Neural progenitor cell (in vitro differentiated cells): ENCODE measurements at regions not wholly inside any gene's neighbourhood (a gene's known extent, or its start where the extent isn't known, plus 50 kb on each side); places are given as distances from the start of the nearest gene placed in this dataset.

Source experiments
- DNase-seq: peaks from one replicate; pipeline ENCODE4 v3.0.0-alpha.2; 2016; ENCODE audit warnings: low spot score
- H2AFZ ChIP-seq: fragments of 200-600 bp; sonication (generic); replicated peaks from 2 replicates; pipeline ENCODE4 v1.6.1; 2016; ENCODE audit warnings: antibody characterized with exemption
- H3F3A ChIP-seq: fragments of 200-600 bp; sonication (generic); 2 replicates; pipeline ENCODE4 v1.6.1; 2016; ENCODE audit warnings: antibody characterized with exemption, low read depth
- H3K27ac ChIP-seq: fragments of 200-600 bp; sonication (generic); 2 replicates; pipeline ENCODE4 v1.5.1; 2016; ENCODE audit warnings: mild to moderate bottlenecking
- H3K27me3 ChIP-seq: fragments of 200-600 bp; sonication (generic); 2 replicates; pipeline ENCODE4 v1.6.1; 2016; ENCODE audit warnings: mild to moderate bottlenecking, moderate library complexity
- H3K36me3 ChIP-seq: fragments of 200-600 bp; sonication (generic); 2 replicates; pipeline ENCODE4 v1.5.1; 2016
- H3K4me1 ChIP-seq: fragments of 200-600 bp; sonication (generic); 2 replicates; pipeline ENCODE4 v1.6.1; 2016; ENCODE audit warnings: mixed run types
- H3K4me2 ChIP-seq: fragments of 200-600 bp; sonication (generic); 2 replicates; pipeline ENCODE4 v1.6.1; 2016
- H3K4me3 ChIP-seq: fragments of 200-600 bp; sonication (generic); 2 replicates; pipeline ENCODE4 v1.5.1; 2016
- H3K79me2 ChIP-seq: fragments of 200-600 bp; sonication (generic); 2 replicates; pipeline ENCODE4 v1.6.1; 2016; ENCODE audit warnings: low read depth
- H3K9ac ChIP-seq: fragments of 200-600 bp; sonication (generic); 2 replicates; pipeline ENCODE4 v1.6.1; 2016
- H3K9me3 ChIP-seq: fragments of 200-600 bp; sonication (generic); 2 replicates; pipeline ENCODE4 v1.5.1; 2016; ENCODE audit warnings: low read depth
- H4K20me1 ChIP-seq: fragments of 200-600 bp; sonication (generic); 2 replicates; pipeline ENCODE4 v1.6.1; 2016; ENCODE audit warnings: low read depth
- H3K27ac Mint-ChIP-seq: 3 replicates; pipeline ENCODE4 v1.8.0; 2021; ENCODE audit warnings: mixed read lengths
- H3K27me3 Mint-ChIP-seq: 2 replicates; pipeline ENCODE4 v1.8.0; 2022; ENCODE audit warnings: low read depth, mild to moderate bottlenecking, inconsistent platforms, moderate library complexity, mixed read lengths; ENCODE audit not compliant: insufficient read depth
- H3K36me3 Mint-ChIP-seq: 3 replicates; pipeline ENCODE4 v1.8.0; 2021; ENCODE audit warnings: mixed read lengths
- H3K4me1 Mint-ChIP-seq: 3 replicates; pipeline ENCODE4 v1.8.0; 2021; ENCODE audit warnings: mixed read lengths
- H3K4me3 Mint-ChIP-seq: 3 replicates; pipeline ENCODE4 v1.8.0; 2021; ENCODE audit warnings: mild to moderate bottlenecking, moderate library complexity, mixed read lengths
- H3K9me3 Mint-ChIP-seq: 3 replicates; pipeline ENCODE4 v1.8.0; 2020; ENCODE audit warnings: mixed read lengths
- CTCF ChIP-seq: fragments of 200-600 bp; sonication (generic); IDR thresholded peaks from 2 replicates; pipeline ENCODE4 v1.5.1; 2017; ENCODE audit warnings: antibody characterized with exemption, mild to moderate bottlenecking
- EZH2 ChIP-seq: fragments of 200-600 bp; sonication (generic); IDR thresholded peaks from 2 replicates; pipeline ENCODE4 v1.6.1; 2017; ENCODE audit warnings: antibody characterized with exemption, mild to moderate bottlenecking, moderate library complexity
- EZH2phosphoT487 ChIP-seq: fragments of 200-600 bp; sonication (generic); IDR thresholded peaks from 2 replicates; pipeline ENCODE4 v1.6.1; 2017; ENCODE audit warnings: antibody characterized with exemption

GRCh38 chr6:48735846-48736245 is 624.8 kb upstream of the PTCHD4 start:
- no peaks in the 10 kb centered on the region for H3K27me3 ChIP-seq
- H4K20me1 ChIP-seq: no peaks in the 10 kb centered on the region
- Mint-ChIP-seq H3K4me1 (no peaks in the 10 kb centered on the region), H3K9me3 (no peaks in the 10 kb centered on the region), H3K27me3 (no peaks in the 10 kb centered on the region), H3K36me3 (no peaks in the 10 kb centered on the region), H3K4me3 (no peak overlapping the region), H3K27ac (no peak overlapping the region)
- no peak overlapping the region for H3K4me3 ChIP-seq
- no peaks in the 10 kb centered on the region for H3K9me3 ChIP-seq
- no peak overlapping the region for H3K9ac ChIP-seq
- DNase-seq: no peak
- no peak overlapping the region for H3K27ac ChIP-seq
- no peaks in the 10 kb centered on the region for H3K36me3 ChIP-seq
- H3K4me2 ChIP-seq: no peak overlapping the region
- TF ChIP-seq EZH2phosphoT487 (no peak), CTCF (no peak), EZH2 (no peak)
- H3K4me1 ChIP-seq: no peaks in the 10 kb centered on the region
- H2AFZ ChIP-seq: peak overlapping the region; percentile 2
- no peaks in the 10 kb centered on the region for H3F3A ChIP-seq
- no peaks in the 10 kb centered on the region for H3K79me2 ChIP-seq

- Histone ChIP-seq H4K20me1 (no peaks in the 10 kb centered on the region), H3K9me3 (no peaks in the 10 kb centered on the region), H3K4me1 (no peaks in the 10 kb centered on the region), H2AFZ (no peak overlapping the region), H3K36me3 (no peaks in the 10 kb centered on the region), H3K27ac (no peak overlapping the region), H3K27me3 (no peaks in the 10 kb centered on the region), H3K79me2 (no peaks in the 10 kb centered on the region), H3F3A (no peaks in the 10 kb centered on the region), H3K9ac (no peak overlapping the region), H3K4me3 (no peak overlapping the region), H3K4me2 (no peak overlapping the region)
- DNase-seq: no peak
- Mint-ChIP-seq H3K36me3 (no peaks in the 10 kb centered on the region), H3K9me3 (no peaks in the 10 kb centered on the region), H3K27ac (no peak overlapping the region), H3K4me3 (no peak overlapping the region), H3K4me1 (no peaks in the 10 kb centered on the region), H3K27me3 (peaks cover 2% of the 10 kb centered on the region)
- no peak for TF ChIP-seq EZH2phosphoT487
- no peak for TF ChIP-seq EZH2
- TF ChIP-seq CTCF: no peak
Observed at GRCh38 chr6:48733581-48733980, 622.6 kb upstream of the PTCHD4 start.

- H3K9me3 ChIP-seq: no peaks in the 10 kb centered on the region
- no peaks in the 10 kb centered on the region for H3K27me3 ChIP-seq
- H2AFZ ChIP-seq: no peak overlapping the region
- DNase-seq: no peak
- H4K20me1 ChIP-seq: no peaks in the 10 kb centered on the region
- no peak overlapping the region for H3K9ac ChIP-seq
- no peaks in the 10 kb centered on the region for H3K79me2 ChIP-seq
- Mint-ChIP-seq H3K36me3 (no peaks in the 10 kb centered on the region), H3K9me3 (no peaks in the 10 kb centered on the region), H3K4me1 (peaks cover 2% of the 10 kb centered on the region), H3K27me3 (peaks cover 2% of the 10 kb centered on the region), H3K27ac (no peak overlapping the region), H3K4me3 (no peak overlapping the region)
- H3K4me3 ChIP-seq: no peak overlapping the region
- H3K36me3 ChIP-seq: peaks cover 4% of the 10 kb centered on the region
- H3K27ac ChIP-seq: no peak overlapping the region
- H3F3A ChIP-seq: no peaks in the 10 kb centered on the region
- peaks cover 8% of the 10 kb centered on the region for H3K4me1 ChIP-seq
- no peak for TF ChIP-seq CTCF
- TF ChIP-seq EZH2: no peak
- TF ChIP-seq EZH2phosphoT487: no peak
- no peak overlapping the region for H3K4me2 ChIP-seq
Observed at GRCh38 chr6:48714699-48715098, 603.7 kb upstream of the PTCHD4 start.

GRCh38 chr6:48714250-48714649 is 603.3 kb upstream of the PTCHD4 start:
- no peak overlapping the region for H3K27ac ChIP-seq

More at GRCh38 chr6:48714250-48714649, 603.3 kb upstream of the PTCHD4 start:
- no peaks in the 10 kb centered on the region for H3K36me3 Mint-ChIP-seq
- H3K4me1 Mint-ChIP-seq: peaks cover 2% of the 10 kb centered on the region
- Histone ChIP-seq H3K4me3 (no peak overlapping the region), H3K36me3 (no peaks in the 10 kb centered on the region), H4K20me1 (no peaks in the 10 kb centered on the region), H3K4me2 (no peak overlapping the region), H3K9me3 (no peaks in the 10 kb centered on the region), H3K27me3 (no peaks in the 10 kb centered on the region), H3K4me1 (peaks cover 8% of the 10 kb centered on the region), H2AFZ (no peak overlapping the region), H3F3A (no peaks in the 10 kb centered on the region), H3K9ac (no peak overlapping the region), H3K79me2 (no peaks in the 10 kb centered on the region)
- no peak overlapping the region for H3K4me3 Mint-ChIP-seq
- no peak overlapping the region for H3K27ac Mint-ChIP-seq
- H3K9me3 Mint-ChIP-seq: no peaks in the 10 kb centered on the region
- DNase-seq: no peak
- TF ChIP-seq EZH2phosphoT487: no peak
- no peak for TF ChIP-seq EZH2
- TF ChIP-seq CTCF: no peak
- H3K27me3 Mint-ChIP-seq: no peaks in the 10 kb centered on the region
